GM12878 (cell line): ENCODE measurements at regions not wholly inside any gene's neighbourhood (a gene's known extent, or its start where the extent isn't known, plus 50 kb on each side); places are given as distances from the start of the nearest gene placed in this dataset.

Experiments used
- CTCF ChIP-seq, 3 experiments: IDR thresholded peaks in 2 of 3; conservative IDR thresholded peaks in 1 of 3; 2 replicates each; pipeline ENCODE4 v1.5.1; 2011; ENCODE audit warnings: low read depth in 3 of 3, low read length in 3 of 3, mild to moderate bottlenecking in 3 of 3, control low read depth in 2 of 3, moderate library complexity in 2 of 3, inconsistent platforms in 1 of 3, mixed read lengths in 1 of 3; ENCODE audit not compliant: control insufficient read depth in 2 of 3, insufficient read depth in 1 of 3; ENCODE audit errors: extremely low read depth in 1 of 3
- FOS ChIP-seq: IDR thresholded peaks from 3 replicates; pipeline ENCODE4 v1.6.1; 2011; ENCODE audit warnings: borderline replicate concordance; ENCODE audit not compliant: insufficient read length; ENCODE audit errors: extremely low read depth
- GABPA ChIP-seq: IDR thresholded peaks from 2 replicates; pipeline ENCODE4 v1.6.1; 2014; ENCODE audit warnings: antibody characterized with exemption, low read depth, mild to moderate bottlenecking, inconsistent platforms
- NBN ChIP-seq: fragments of 450-650 bp; IDR thresholded peaks from 2 replicates; pipeline ENCODE4 v1.6.1; 2016
- NR2F1 ChIP-seq: fragments of 450-650 bp; conservative IDR thresholded peaks from 2 replicates; pipeline ENCODE4 v1.6.1; 2017; ENCODE audit warnings: mild to moderate bottlenecking
- TF ChIP-seq, protein P1 (sequence below): IDR thresholded peaks from 2 replicates; pipeline ENCODE4 v1.6.1; 2012; ENCODE audit warnings: low read length, inconsistent platforms

- TF ChIP-seq CTCF (IDR thresholded peaks at IDR 0.05 in 2 of 3, conservative IDR thresholded peaks at IDR 0.05 in 1 of 3; ENCODE audit: control insufficient read depth in 2 of 3, extremely low read depth in 1 of 3, insufficient read depth in 1 of 3, low read depth in 3 of 3, low read length in 3 of 3) (no peak), GABPA (no peak), NR2F1 (no peak), NBN (no peak), FOS (no peak)
- TF ChIP-seq, protein P1, sequence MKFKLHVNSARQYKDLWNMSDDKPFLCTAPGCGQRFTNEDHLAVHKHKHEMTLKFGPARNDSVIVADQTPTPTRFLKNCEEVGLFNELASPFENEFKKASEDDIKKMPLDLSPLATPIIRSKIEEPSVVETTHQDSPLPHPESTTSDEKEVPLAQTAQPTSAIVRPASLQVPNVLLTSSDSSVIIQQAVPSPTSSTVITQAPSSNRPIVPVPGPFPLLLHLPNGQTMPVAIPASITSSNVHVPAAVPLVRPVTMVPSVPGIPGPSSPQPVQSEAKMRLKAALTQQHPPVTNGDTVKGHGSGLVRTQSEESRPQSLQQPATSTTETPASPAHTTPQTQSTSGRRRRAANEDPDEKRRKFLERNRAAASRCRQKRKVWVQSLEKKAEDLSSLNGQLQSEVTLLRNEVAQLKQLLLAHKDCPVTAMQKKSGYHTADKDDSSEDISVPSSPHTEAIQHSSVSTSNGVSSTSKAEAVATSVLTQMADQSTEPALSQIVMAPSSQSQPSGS: no peak
Measured at GRCh38 chr5:122661496-122662180, 113.2 kb upstream of the SNX2 start.
